SW480 (cell line): ENCODE measurements at regions not wholly inside any gene's neighbourhood (a gene's known extent, or its start where the extent isn't known, plus 50 kb on each side); places are given as distances from the start of the nearest gene placed in this dataset.
A peak's percentile ranks its signal among the peaks of the same experiment; 100 is the strongest.
"Not testable (repeated sequence)": the region's sequence is repeated elsewhere in the genome, so short reads cannot be mapped to it uniquely, and the experiment has no call there.

Experiments
- DNase-seq: peaks from one replicate; pipeline ENCODE4 v3.0.0-alpha.2; 2016; ENCODE audit warnings: low spot score

- DNase-seq = no peak
Measured at GRCh38 chr11:69572233-69572860, 68.6 kb upstream of the CCND1 start.

GRCh38 chr11:69572861-69573260, 68.1 kb upstream of the CCND1 start:
- DNase-seq = no peak

GRCh38 chr11:69573761-69574607, 67.0 kb upstream of the CCND1 start:
- DNase-seq = no peak

- DNase-seq = no peak
Measured at GRCh38 chr11:69574608-69575255, 66.2 kb upstream of the CCND1 start.

- DNase-seq = peak; percentile 43
Measured at GRCh38 chr11:69575296-69576068, 65.5 kb upstream of the CCND1 start.

- DNase-seq = peak; percentile 20
Measured at GRCh38 chr11:69576069-69576782, 64.7 kb upstream of the CCND1 start.

- DNase-seq = no peak
Measured at GRCh38 chr11:69578167-69578566, 62.8 kb upstream of the CCND1 start.

GRCh38 chr11:69580529-69580928, 60.4 kb upstream of the CCND1 start:
- no peak for DNase-seq

GRCh38 chr11:69582756-69583467, 58.0 kb upstream of the CCND1 start:
- no peak for DNase-seq

- no peak for DNase-seq
Measured at GRCh38 chr11:69584160-69584559, 56.8 kb upstream of the CCND1 start.

GRCh38 chr11:69585385-69585784, 55.6 kb upstream of the CCND1 start:
- DNase-seq = no peak

GRCh38 chr11:69587454-69588090, 53.4 kb upstream of the CCND1 start:
- peak; percentile 65 for DNase-seq

- peak; percentile 20 for DNase-seq
Measured at GRCh38 chr11:69588270-69588669, 52.7 kb upstream of the CCND1 start.

GRCh38 chr11:69590088-69590487, 50.9 kb upstream of the CCND1 start:
- DNase-seq = not testable (repeated sequence)
